ENCODE measurements at regions not wholly inside any gene's neighbourhood (a gene's known extent, or its start where the extent isn't known, plus 50 kb on each side); places are given as distances from the start of the nearest gene placed in this dataset.
"Not testable (repeated sequence)": the region's sequence is repeated elsewhere in the genome, so short reads cannot be mapped to it uniquely, and the experiment has no call there.

- no peak for TF ChIP-seq RHOXF2B (CRISPR knock-in tag; conservative IDR thresholded peaks at IDR 0.05)
Observed at GRCh38 chr10:45118929-45119328, 118.2 kb downstream of the ZNF22 start (continued).

- ATAC-seq; H3K4me1 ChIP-seq (replicated peaks in 1 of 2; ENCODE audit: control insufficient read depth in 2 of 2, insufficient read depth in 2 of 2, low read length in 2 of 2); H4K20me1 ChIP-seq (replicated peaks; ENCODE audit: control insufficient read depth, insufficient read depth, low read length); H3K79me2 ChIP-seq (ENCODE audit: control insufficient read depth, insufficient read depth, low read length); H3K9me3 ChIP-seq (replicated peaks; ENCODE audit: control insufficient read depth, insufficient read depth, low read depth, low read length); H3K9me1 ChIP-seq (ENCODE audit: control insufficient read depth, insufficient read depth, low read length); CTCF ChIA-PET (ENCODE audit: low intra/inter-chr PET ratio); H3K4me3 ChIP-seq; in situ Hi-C loops (cut with MboI); POLR2A ChIA-PET; H3K27ac ChIP-seq (ENCODE audit: extremely low read depth, low read depth, low read length); BruUV-seq (replicated peaks); FAIRE-seq; H3K9ac ChIP-seq (ENCODE audit: insufficient read depth in 1 of 2, low read depth in 2 of 2, low read length in 2 of 2); H3K4me2 ChIP-seq (ENCODE audit: insufficient read depth, low read length); H2AFZ ChIP-seq (ENCODE audit: low read depth, low read length); H3K36me3 ChIP-seq (ENCODE audit: control insufficient read depth, insufficient read depth, low read length); DNase-seq (ENCODE audit: extremely low read depth in 1 of 4, low spot score in 3 of 4); intact Hi-C loops (cut with micrococcal nuclease): not testable (repeated sequence)
- under 1% methylated on average over 5 of the region's 7 CpGs for WGBS (ENCODE audit: insufficient coverage, low coverage, missing lambda C conversion rate)
- H3K27me3 ChIP-seq (ENCODE audit: control insufficient read depth in 2 of 2, insufficient read depth in 2 of 2, low read length in 2 of 2) = peaks cover 16 to 33% of the 10 kb centered on the region in 2 experiments; a peak in 4 of 5 replicates
Observed at GRCh38 chr10:45122180-45122860, 121.6 kb downstream of the ZNF22 start.

GRCh38 chr10:45135443-45136198 is 134.9 kb downstream of the ZNF22 start:
- 14% methylated on average over 12 of the region's 12 CpGs for WGBS (ENCODE audit: insufficient coverage, low coverage, missing lambda C conversion rate)
- in situ Hi-C loops (cut with MboI) = no loop called here
- ATAC-seq (no peak), DNase-seq (ENCODE audit: extremely low read depth in 1 of 4, low spot score in 3 of 4) (no peak), FAIRE-seq (no peak)
- Histone ChIP-seq H3K9me3 (replicated peaks; ENCODE audit: control insufficient read depth, insufficient read depth, low read depth, low read length) (no peaks in the 10 kb centered on the region), H2AFZ (ENCODE audit: low read depth, low read length) (peak overlapping the region; percentile 57), H3K27ac (ENCODE audit: extremely low read depth, low read depth, low read length) (no peak overlapping the region), H3K36me3 (ENCODE audit: control insufficient read depth, insufficient read depth, low read length) (no peaks in the 10 kb centered on the region), H4K20me1 (replicated peaks; ENCODE audit: control insufficient read depth, insufficient read depth, low read length) (no peaks in the 10 kb centered on the region), H3K4me3 (no peak overlapping the region), H3K79me2 (ENCODE audit: control insufficient read depth, insufficient read depth, low read length) (no peaks in the 10 kb centered on the region), H3K9me1 (ENCODE audit: control insufficient read depth, insufficient read depth, low read length) (no peaks in the 10 kb centered on the region), H3K4me1 (replicated peaks in 1 of 2; ENCODE audit: control insufficient read depth in 2 of 2, insufficient read depth in 2 of 2, low read length in 2 of 2) (no peaks in the 10 kb centered on the region; a peak in 1 of 5 replicates), H3K4me2 (ENCODE audit: insufficient read depth, low read length) (no peak overlapping the region), H3K9ac (ENCODE audit: insufficient read depth in 1 of 2, low read depth in 2 of 2, low read length in 2 of 2) (no peak overlapping the region), H3K27me3 (ENCODE audit: control insufficient read depth in 2 of 2, insufficient read depth in 2 of 2, low read length in 2 of 2) (peaks cover 0 to 6% of the 10 kb centered on the region in 2 experiments; a peak in 2 of 5 replicates)
- no peak for TF ChIP-seq MAX (CRISPR knock-in tag; IDR thresholded peaks at IDR 0.05)
- TF ChIP-seq ZBTB9 (CRISPR knock-in tag; IDR thresholded peaks at IDR 0.05) = no peak
- no peak for TF ChIP-seq FOXK2 (conservative IDR thresholded peaks at IDR 0.05 in 1 of 2, IDR thresholded peaks at IDR 0.05 in 1 of 2; ENCODE audit: low read depth in 2 of 2)
- no peak for TF ChIP-seq TAF9B (IDR thresholded peaks at IDR 0.05; ENCODE audit: partially characterized antibody)
- no peak for TF ChIP-seq ZNF507 (tag; conservative IDR thresholded peaks at IDR 0.05)
- TF ChIP-seq ZKSCAN3 (CRISPR knock-in tag; IDR thresholded peaks at IDR 0.05) = no peak
- no peak for TF ChIP-seq MLX (CRISPR knock-in tag; conservative IDR thresholded peaks at IDR 0.05)
- no peak for TF ChIP-seq TCFL5 (CRISPR knock-in tag; conservative IDR thresholded peaks at IDR 0.05)
- TF ChIP-seq HMGN3 (IDR thresholded peaks at IDR 0.05; ENCODE audit: borderline replicate concordance, extremely low read depth, insufficient read length, low read depth, low read length) = no peak
- ChIA-PET CTCF (ENCODE audit: low intra/inter-chr PET ratio) (no interaction called here), POLR2A (interaction anchor here (1.3 kb wide), 1 partner anchor 11 kb away, joined by 3 read pairs; no protein-coding TSS in a partner anchor)
- intact Hi-C loops (cut with micrococcal nuclease) = no loop called here
- no TSS peak for BruUV-seq (replicated peaks)

All from K562 (cell line).